ENCODE measurements at regions not wholly inside any gene's neighbourhood (a gene's known extent, or its start where the extent isn't known, plus 50 kb on each side); places are given as distances from the start of the nearest gene placed in this dataset.

DNA sequence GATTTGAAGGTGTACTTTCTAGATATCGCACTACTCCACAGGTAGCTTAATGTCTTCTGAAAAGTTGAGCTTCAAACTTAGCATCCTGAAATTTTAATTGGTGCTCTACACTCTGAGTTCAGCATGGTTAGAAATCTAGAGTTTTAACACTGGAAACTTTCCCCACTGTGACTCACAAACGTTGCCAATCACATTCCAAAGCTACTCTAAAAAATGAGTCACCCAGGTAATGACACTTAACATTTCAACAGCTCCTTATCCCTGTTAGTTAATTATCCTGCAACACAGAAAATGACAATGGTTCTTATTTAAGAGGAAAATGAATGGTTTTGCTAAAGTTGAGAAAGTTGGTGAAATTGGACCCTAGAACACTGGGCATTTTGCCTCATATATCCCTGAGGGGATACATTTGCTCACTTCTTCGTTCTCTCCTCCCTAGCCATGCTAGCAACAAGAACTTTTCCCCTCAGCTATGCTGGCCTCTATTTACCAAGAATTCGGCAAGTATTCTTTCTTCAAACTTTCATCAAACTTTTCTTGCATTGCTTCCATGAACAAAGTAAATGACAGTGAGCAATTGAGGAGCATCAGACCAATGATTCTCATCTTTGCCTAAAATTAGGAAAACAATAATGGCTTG lies 1024.1 kb upstream of the KLHL29 start:
- no peak overlapping the region for H3K4me3 ChIP-seq (replicated peaks; ENCODE audit: low read depth, low read length)
- DNase-seq (ENCODE audit: extremely low read depth, low read depth) = no peak
- TF ChIP-seq, protein P1, sequence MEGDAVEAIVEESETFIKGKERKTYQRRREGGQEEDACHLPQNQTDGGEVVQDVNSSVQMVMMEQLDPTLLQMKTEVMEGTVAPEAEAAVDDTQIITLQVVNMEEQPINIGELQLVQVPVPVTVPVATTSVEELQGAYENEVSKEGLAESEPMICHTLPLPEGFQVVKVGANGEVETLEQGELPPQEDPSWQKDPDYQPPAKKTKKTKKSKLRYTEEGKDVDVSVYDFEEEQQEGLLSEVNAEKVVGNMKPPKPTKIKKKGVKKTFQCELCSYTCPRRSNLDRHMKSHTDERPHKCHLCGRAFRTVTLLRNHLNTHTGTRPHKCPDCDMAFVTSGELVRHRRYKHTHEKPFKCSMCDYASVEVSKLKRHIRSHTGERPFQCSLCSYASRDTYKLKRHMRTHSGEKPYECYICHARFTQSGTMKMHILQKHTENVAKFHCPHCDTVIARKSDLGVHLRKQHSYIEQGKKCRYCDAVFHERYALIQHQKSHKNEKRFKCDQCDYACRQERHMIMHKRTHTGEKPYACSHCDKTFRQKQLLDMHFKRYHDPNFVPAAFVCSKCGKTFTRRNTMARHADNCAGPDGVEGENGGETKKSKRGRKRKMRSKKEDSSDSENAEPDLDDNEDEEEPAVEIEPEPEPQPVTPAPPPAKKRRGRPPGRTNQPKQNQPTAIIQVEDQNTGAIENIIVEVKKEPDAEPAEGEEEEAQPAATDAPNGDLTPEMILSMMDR (IDR thresholded peaks at IDR 0.05; ENCODE audit: low read depth, low read length, missing control alignments) = no peak

DNA sequence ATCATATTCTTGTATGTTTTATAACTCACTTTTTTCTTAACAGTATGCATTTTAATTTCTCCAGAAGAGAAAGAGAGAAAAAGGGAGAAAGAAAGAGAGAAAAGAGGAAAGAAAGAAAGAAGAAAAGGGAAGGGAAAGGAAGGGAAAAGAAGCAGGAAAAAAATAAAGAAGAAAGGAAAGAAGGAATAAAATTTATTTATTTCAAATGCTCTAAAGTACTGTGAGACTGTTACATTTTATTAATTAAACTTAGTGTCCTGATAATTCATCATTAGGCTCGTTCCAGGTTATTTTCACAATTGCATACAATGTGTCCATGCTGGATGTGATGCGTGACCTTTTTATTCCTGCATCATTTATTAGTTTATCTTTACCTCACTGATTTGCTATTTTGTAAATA lies 1023.4 kb upstream of the KLHL29 start:
- H3K4me3 ChIP-seq (replicated peaks; ENCODE audit: low read depth, low read length) = no peak overlapping the region
- no peak for DNase-seq (ENCODE audit: extremely low read depth, low read depth)
- TF ChIP-seq, protein P1 (IDR thresholded peaks at IDR 0.05; ENCODE audit: low read depth, low read length, missing control alignments) = no peak

DNA sequence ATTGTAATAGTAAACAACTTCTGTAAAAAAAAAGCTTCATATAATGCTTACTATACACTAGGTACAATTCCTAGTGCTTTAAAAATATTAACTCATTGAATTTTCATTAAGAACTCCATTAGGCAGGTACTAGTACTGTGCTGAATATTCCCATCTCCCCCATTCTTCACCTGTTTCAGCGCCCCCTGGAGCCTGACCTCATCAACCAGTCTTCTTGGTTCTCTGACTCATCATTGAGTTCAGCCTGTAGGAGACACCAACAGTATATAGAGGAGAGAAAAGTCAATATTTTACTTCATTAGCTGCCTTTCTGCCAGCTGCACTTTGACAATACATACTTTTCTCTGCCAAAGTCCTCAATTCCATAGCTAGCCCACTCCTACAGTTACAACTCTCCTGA lies 1009.9 kb upstream of the KLHL29 start:
- H3K4me3 ChIP-seq (replicated peaks; ENCODE audit: low read depth, low read length) = no peak overlapping the region
- TF ChIP-seq, protein P1 (IDR thresholded peaks at IDR 0.05; ENCODE audit: low read depth, low read length, missing control alignments) = no peak
- no peak for DNase-seq (ENCODE audit: extremely low read depth, low read depth)

DNA sequence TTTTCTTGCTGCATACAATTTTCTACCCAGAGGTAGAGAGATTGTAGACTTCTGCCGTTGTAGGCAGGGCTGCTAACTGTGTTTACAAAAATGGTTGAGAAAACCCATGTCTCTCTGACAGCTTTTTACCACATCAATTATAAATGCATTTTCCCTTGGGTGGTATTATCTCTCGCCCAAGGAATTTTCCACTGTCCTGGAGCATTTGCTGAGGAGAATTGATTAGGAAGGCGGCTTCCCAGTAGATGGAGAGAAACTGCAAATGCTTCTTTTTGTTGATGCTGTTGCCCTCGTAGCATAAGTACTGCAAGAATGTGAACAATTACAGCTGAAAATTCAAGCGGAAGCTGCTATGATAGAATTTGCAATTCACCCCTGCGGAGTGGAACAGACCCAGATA lies 1007.7 kb upstream of the KLHL29 start:
- no peak overlapping the region for H3K4me3 ChIP-seq (replicated peaks; ENCODE audit: low read depth, low read length)
- TF ChIP-seq, protein P1 (IDR thresholded peaks at IDR 0.05; ENCODE audit: low read depth, low read length, missing control alignments) = no peak
- no peak for DNase-seq (ENCODE audit: extremely low read depth, low read depth)

DNA sequence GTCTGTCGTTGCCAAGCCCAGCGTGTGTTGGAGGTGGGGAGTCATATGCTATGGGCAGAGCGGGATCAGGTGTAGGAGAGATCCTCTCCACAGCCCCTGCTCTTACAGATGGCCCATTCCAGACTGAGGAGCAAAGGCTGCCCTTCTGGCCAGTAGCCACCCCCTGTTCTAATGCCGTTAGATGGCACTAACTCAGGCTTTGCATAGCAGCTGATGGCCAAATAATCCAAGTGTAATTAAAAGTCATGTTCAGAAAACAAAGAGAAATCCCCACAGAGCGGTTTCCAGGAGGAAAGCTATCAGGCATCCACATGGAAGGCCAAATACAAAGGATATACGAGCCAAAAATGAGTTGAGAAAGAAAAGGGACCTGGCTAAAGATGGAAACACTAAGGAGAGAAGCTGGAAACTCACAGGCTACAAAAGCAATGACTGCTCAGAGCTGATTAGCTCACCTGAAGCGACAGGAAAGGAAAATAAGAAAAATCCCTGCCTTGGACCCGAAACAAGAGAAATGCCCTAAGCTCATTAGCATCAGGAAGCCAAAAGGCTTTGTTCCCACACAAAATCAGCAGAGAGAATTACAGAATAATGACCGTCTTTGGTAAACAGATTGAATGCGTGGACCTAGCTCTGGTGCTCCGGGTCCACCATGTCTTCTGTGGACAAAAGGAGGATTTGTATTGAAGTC lies 1002.4 kb upstream of the KLHL29 start:
- no peak overlapping the region for H3K4me3 ChIP-seq (replicated peaks; ENCODE audit: low read depth, low read length)
- DNase-seq (ENCODE audit: extremely low read depth, low read depth) = no peak
- TF ChIP-seq, protein P1 (IDR thresholded peaks at IDR 0.05; ENCODE audit: low read depth, low read length, missing control alignments) = no peak

DNA sequence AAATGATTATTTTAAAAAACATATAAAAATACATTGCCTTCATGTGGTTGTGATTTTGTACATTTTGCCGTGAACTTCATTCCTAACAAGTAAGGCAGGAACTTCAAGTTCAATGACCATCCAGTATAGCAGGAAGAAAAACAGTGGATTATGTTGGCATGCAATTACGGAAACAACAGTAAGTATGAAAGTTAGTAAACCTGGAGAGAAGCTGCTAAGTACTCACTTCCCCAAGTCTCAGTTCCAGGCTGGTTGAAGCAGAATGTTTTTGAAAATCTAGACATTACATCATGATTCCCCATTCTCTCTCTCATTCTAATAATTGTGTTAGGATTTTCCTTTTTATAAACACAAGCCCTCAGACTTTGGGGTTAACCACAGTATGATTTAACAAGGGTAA lies 987.1 kb upstream of the KLHL29 start:
- TF ChIP-seq, protein P1 (IDR thresholded peaks at IDR 0.05; ENCODE audit: low read depth, low read length, missing control alignments) = no peak
- no peak overlapping the region for H3K4me3 ChIP-seq (replicated peaks; ENCODE audit: low read depth, low read length)
- no peak for DNase-seq (ENCODE audit: extremely low read depth, low read depth)

Data from HFF-Myc (cell line).